GM21576 (cell line): ENCODE measurements at regions not wholly inside any gene's neighbourhood (a gene's known extent, or its start where the extent isn't known, plus 50 kb on each side); places are given as distances from the start of the nearest gene placed in this dataset.

Experiments
- ATAC-seq: cut with Tn5 transposase; IDR thresholded peaks from one replicate; pipeline ENCODE4 v1.9.1; 2021; ENCODE audit warnings: mild to moderate bottlenecking, moderate library complexity; ENCODE audit not compliant: unreplicated experiment

DNA sequence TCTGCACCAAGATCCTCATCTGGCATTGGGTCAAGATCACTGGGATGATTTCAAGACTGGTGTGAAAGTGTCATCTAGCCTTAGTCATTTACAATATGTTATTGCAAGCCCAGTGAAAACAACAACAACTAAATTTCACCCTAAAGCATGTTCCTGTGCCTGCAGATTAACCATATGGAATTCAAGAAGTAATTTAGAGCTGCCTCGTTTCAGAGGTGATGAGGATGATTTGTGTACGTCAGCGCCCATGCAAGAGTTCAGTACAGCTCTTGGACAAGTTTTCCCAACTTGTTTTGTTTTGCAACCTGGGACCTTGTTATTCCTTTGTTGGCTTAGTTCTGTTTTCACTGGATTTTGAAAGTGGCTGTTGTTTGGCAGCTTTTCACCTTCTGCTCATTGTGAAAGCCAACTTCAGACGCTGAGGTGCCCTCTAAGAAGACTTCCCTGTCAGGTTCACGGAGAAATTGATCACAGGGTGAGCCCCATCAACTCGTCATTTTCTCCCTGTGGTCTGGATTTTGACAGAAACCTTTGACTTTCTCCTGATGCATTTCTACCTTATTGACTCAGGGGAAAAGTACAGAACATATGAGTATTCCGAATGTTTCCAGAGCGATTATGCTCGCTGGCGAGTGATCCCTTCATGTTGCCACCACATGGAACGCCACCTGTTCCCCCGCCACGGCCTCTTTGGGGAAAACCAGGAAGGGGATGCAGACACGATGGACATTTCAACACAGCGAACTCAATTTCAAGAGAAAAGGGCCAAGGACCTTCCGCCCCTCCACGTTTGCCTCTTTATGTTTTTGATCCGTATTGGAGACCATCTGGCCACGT is 85.6 kb downstream of the FOXL1 start:
- ATAC-seq, result no peak

DNA sequence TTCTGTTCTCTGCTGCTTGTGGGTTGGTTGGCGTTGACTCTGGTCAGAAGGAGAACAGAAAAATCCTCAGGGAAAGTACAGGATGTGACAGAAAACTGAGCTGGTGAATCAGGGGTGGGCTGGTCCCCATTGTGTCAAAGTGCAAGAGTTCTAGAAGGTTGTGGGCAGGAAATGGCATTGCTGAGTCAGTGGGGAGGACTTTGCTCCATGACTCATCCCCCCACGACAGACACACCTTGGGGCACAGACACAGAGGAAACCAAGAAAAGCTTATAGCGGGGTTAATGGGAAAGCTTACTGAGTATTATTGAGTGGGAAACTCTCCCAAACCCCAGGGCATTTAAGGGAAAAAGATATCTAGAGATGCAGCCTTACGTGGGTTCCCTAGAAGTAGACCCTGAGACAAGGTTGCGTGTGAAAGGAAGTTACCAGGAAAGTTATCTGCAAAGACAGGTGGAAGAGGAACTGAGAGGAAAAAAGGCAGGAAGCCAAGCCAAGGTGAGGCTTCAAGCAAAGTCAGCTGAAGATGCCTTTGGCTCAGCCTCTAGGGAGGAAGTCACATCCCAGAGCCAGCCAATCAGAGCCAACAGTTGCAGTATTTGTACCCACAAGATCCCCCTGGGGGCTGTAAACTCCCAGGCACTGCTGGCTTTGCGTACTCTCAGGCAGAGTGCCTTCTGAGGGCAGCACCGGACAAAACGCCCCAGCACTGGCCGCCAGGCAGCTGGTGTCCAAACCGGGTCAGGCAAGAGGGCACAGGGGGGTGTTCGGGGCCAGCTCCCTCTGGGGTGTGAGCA is 86.4 kb downstream of the FOXL1 start:
- peak; percentile 64 for ATAC-seq

DNA sequence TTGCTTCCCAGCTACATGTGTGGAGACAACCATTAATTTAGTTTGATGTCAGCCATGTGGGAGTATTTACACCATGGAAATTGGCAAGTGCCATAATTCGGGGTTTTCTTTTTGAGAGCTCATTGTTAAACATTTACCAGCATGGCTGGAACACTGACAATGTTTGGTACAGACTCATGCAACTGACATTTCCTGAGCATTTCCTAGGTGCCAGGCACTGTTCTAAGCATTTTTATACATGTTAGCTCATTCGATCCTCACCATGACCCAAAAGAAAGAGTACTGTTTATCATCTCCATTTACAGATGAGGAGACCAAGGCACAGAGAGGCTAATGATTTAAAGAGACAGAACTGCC is 86.9 kb downstream of the FOXL1 start:
- peak; percentile 24 for ATAC-seq

GRCh38 chr16:86665929-86666328 is 87.6 kb downstream of the FOXL1 start:
- no peak for ATAC-seq

DNA sequence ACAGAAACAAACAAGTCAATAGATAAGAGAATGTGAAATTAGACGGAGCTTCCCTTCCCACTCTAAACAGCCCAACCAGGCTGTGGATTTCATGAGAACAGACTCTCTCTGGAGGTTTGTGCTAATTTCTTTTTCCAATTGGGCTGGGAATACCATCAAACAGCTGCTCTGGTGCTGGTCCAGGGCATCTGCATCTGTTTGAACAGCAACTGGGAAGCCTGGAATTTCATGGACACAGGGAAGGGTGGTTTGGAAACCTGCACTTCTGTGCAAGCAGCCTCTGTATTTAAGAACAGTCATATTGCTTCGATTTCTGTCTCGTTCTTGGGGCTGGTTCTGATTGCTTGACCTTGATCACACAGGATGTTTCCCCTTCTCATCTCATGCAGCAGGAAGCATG is 88.7 kb downstream of the FOXL1 start:
- ATAC-seq, result no peak

- ATAC-seq, result no peak
These were observed 90.0 kb downstream of the FOXL1 start for GRCh38 chr16:86668136-86668910.

DNA sequence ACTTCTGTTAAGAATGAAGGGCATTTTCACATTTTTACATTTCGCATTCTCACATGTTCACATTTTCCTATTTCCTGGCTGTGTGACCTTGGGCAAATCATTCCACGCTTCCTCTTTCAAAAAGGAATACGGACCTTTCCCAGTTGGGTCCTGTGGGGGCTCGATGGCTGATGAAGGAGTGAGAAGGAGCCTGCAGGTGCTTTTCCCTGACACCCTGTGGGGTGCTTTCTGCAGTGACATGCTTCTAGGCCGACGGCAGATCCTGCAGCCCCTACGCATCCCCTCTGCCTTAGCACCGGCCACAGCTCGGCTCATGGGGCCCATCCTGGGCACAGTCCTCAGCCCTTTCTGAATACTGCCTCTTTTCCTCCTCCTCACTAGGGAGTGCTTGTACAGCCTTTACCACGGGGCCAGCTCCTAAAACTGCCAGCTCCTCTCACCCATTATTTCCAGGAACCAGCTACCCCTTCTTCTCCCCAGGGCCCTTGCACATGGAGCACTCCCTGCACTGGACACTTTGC is 91.0 kb downstream of the FOXL1 start:
- ATAC-seq, result no peak

DNA sequence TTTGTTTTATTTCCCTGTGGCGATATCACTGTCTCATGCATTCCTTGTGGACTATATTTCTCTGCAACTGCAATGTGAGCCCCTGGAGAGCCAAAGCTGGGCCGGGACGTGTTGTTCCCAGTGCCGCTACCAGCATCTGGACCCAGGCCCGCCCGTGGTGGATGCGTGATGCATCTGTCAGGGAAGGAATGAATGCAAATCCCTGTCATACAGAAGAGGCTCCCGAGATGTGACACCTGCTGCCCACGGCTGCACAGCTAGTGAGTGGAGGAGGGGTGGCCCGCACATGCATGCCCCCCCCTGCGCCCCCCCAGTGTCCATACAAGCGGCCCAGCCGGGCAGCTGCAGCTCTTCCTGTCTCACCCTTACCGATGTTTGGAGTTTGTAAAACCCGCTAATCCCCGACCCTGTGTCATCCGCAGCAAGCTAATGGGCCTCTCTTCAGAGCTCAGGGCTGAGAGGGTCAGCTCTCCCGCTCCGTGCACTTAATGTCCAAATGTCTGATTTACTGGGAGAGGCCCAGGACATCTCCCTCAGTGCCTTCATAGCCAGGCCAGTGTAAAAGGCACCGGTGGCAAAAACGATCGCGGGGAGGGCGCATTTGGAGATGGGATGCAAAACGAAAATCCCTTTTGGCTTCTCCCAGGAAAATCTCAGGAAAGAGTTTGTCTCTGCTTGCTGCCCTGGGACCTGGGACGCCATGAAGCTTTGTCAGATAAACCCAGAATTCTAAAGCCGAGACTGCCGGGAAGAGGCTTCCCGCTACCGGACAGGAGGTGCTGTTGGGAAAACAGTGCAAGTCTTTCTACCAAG is 91.8 kb downstream of the FOXL1 start:
- no peak for ATAC-seq

- ATAC-seq, result no peak
These were observed 92.4 kb downstream of the FOXL1 start for GRCh38 chr16:86670750-86671234.

GRCh38 chr16:86671486-86672178 is 93.3 kb downstream of the FOXL1 start:
- ATAC-seq, result no peak

DNA sequence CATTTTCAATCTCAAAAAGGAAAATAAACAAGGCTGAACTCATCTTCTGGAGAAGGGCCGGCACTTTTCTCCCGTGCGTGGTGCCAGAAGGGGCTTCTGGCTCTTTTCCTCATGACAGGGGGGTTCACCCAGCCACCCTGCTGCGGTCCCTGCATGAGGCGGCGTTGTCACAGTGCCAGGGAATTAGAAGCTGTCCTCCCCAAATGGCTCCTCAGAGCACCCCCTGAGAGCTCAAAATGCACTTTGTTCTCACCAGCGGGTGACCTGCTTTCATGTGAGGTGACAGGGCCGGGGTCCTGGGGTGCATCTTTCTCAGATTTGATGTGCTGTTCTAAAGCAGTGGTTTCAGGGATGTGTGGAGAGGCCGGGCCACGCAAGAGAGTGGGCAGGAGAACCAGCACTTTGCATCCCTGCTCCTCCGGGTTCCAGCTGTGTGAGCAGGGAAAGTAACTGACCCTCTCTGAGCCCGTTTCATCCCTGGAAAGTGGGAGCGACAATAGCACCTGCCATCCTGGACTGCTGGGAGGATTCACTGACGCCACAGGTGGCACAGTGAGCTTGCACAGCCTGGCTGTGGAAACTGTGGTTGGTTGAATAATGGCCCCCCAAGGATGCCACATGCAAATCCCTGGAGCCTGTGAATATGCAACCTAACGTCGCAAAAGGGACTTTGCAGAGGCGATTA is 94.0 kb downstream of the FOXL1 start:
- ATAC-seq, result no peak

GRCh38 chr16:86673090-86673955 is 95.0 kb downstream of the FOXL1 start:
- ATAC-seq, result no peak

- no peak for ATAC-seq
These were observed 95.7 kb downstream of the FOXL1 start for GRCh38 chr16:86673956-86674453.

- ATAC-seq, result no peak
These were observed 97.9 kb downstream of the FOXL1 start for GRCh38 chr16:86676254-86676670.

DNA sequence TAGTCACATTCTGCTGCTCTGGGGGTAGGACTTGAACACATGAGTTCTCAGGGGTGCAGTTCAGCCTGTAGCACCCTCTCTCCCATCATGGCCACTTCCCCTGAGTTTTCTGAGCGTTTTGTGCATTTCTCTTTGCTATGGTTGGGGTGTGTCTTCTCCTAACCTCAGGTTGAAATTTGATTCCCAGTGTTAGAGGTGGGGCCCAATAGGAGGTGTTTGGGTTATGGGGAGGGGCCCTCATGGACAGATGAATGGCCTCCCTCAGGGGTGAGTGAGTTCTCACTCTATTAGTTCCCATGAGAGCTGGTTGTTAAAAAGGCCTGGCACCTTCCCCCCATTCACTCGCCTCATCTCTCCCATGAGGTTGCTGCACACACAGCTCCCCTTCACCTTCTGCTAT is 101.1 kb downstream of the FOXL1 start:
- no peak for ATAC-seq

GRCh38 chr16:86680162-86680561 is 101.8 kb downstream of the FOXL1 start:
- no peak for ATAC-seq

DNA sequence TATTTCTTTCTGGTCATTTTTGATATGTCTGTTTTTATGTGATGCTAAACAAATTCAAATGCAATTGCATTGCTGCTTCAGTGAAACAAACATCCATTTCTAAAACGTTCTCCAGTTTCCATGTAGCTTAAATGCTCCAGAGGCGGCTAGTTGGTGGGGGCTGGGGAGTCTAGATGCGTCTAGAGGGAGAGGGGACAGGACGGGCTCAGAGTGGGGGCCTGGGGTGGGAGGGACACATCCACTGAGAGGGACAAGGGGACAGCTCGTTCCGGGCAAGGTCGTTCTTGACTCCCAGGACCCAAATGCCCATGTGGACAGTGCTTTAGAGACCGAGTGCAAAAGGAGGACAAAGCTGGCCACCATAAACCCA is 102.3 kb downstream of the FOXL1 start:
- no peak for ATAC-seq
